Panc1 (cell line): ENCODE measurements at regions not wholly inside any gene's neighbourhood (a gene's known extent, or its start where the extent isn't known, plus 50 kb on each side); places are given as distances from the start of the nearest gene placed in this dataset.

ENCODE experiments used
- ATAC-seq: fragments of 200-7000 bp; cut with Tn5 transposase; 2 replicates; pipeline ENCODE4 v1.9.1; 2020; ENCODE audit warnings: mild to moderate bottlenecking, moderate library complexity
- BruUV-seq: library from RNA; stranded (reverse); fragments of 400-500 nt; replicated peaks from 2 replicates; lab custom pipeline; 2021; lab: Mats Ljungman, UMichigan
- CTCF ChIA-PET: fragments of 300-600 bp; sonication (Branson Sonifier 250); formaldehyde crosslinking; loops from one replicate; lab custom pipeline; 2022; ENCODE audit warnings: antibody characterized with exemption; lab: Charles Lee
- POLR2A ChIA-PET: fragments of 300-600 bp; sonication (Branson Sonifier 250); formaldehyde crosslinking; loops from one replicate; lab custom pipeline; 2022; ENCODE audit warnings: antibody characterized with exemption; lab: Charles Lee
- DNase-seq: peaks from one replicate; pipeline ENCODE4 v3.0.0-alpha.2; 2010; ENCODE audit warnings: low read depth, low spot score
- H3K27ac ChIP-seq: 2 replicates; pipeline ENCODE4 v1.5.1; 2011; ENCODE audit warnings: mild to moderate bottlenecking, low read length, inconsistent platforms
- H3K27me3 ChIP-seq: fragments of 200-500 bp; sonication (Bioruptor generic); 2 replicates; pipeline ENCODE4 v1.6.0; 2014; ENCODE audit warnings: low read length, inconsistent platforms; ENCODE audit not compliant: control insufficient read depth, insufficient read depth
- H3K36me3 ChIP-seq: fragments of 200-500 bp; sonication (Bioruptor generic); 2 replicates; pipeline ENCODE4 v1.5.1; 2014; ENCODE audit warnings: inconsistent platforms, mild to moderate bottlenecking, low read length, moderate library complexity; ENCODE audit not compliant: control insufficient read depth, insufficient read depth
- H3K4me1 ChIP-seq: 2 replicates; pipeline ENCODE4 v1.5.1; 2011; ENCODE audit warnings: inconsistent platforms, mild to moderate bottlenecking, low read length, moderate library complexity; ENCODE audit not compliant: control insufficient read depth, insufficient read depth
- H3K4me3 ChIP-seq, 2 experiments: 2 replicates each; pipeline ENCODE4 v1.5.1; 2011 to 2012; ENCODE audit warnings: low read depth in 2 of 2, low read length in 2 of 2, mild to moderate bottlenecking in 2 of 2, inconsistent platforms in 1 of 2, moderate library complexity in 1 of 2
- H3K9me3 ChIP-seq: fragments of 200-500 bp; sonication (Bioruptor generic); 2 replicates; pipeline ENCODE4 v1.5.1; 2014; ENCODE audit warnings: low read depth, mild to moderate bottlenecking, inconsistent platforms, low read length, moderate library complexity; ENCODE audit not compliant: control insufficient read depth, insufficient read depth
- POLR2AphosphoS5 ChIP-seq: IDR thresholded peaks from 2 replicates; pipeline ENCODE4 v1.6.1; 2012; ENCODE audit warnings: mild to moderate bottlenecking, low read depth, low read length, moderate library complexity
- SIN3A ChIP-seq: IDR thresholded peaks from 2 replicates; pipeline ENCODE4 v1.6.1; 2012; ENCODE audit warnings: low read depth, mild to moderate bottlenecking, low read length, moderate library complexity, borderline replicate concordance; ENCODE audit not compliant: insufficient read depth
- TCF7L2 ChIP-seq: IDR thresholded peaks from 2 replicates; pipeline ENCODE4 v1.6.1; 2011; ENCODE audit warnings: mild to moderate bottlenecking, low read depth, low read length, inconsistent platforms
- in situ Hi-C: cut with HindIII; loops from 2 replicates; pipeline ENCODE4 v1.10.0; 2016; ENCODE audit warnings: low sequenced_read_pairs, low pct_unique_long_range_greater_than_20kb
- intact Hi-C: fragments of 100-400 bp; cut with micrococcal nuclease; formaldehyde crosslinking; loops from one replicate; pipeline ENCODE4 v1.10.0; 2022; ENCODE audit not compliant: unreplicated experiment
- TF ChIP-seq, protein P1 (sequence below): fragments of 450-650 bp; IDR thresholded peaks from 2 replicates; pipeline ENCODE4 v1.5.1; 2017; ENCODE audit warnings: mild to moderate bottlenecking
- TF ChIP-seq, protein P2 (sequence below), 2 experiments: IDR thresholded peaks; 2 replicates each; pipeline ENCODE4 v1.6.1; 2011 to 2012; ENCODE audit warnings: low read depth in 2 of 2, control low read depth in 1 of 2, low read length in 1 of 2, mild to moderate bottlenecking in 1 of 2, moderate library complexity in 1 of 2; ENCODE audit not compliant: insufficient read depth in 1 of 2

DNA sequence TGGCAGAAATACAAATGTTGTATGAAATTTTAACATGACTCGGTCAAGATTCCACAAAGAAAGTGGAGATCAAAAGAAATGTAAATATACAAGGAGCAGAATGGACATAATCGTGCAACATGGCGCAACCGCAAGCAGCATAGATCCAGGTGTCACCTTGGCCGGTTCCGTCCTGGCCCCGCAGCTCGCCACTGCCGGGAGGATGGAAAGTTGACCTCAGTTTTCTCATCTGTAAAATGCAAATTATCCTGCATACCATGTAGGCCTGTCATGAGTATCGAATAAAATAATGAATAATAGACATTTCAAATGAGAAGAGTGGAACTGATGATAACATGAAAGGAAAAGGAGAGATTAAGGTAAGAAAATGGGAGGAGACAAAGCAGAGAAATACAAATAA lies 427.3 kb upstream of the SMIM21 start:
- POLR2A ChIA-PET, result no interaction called here
- intact Hi-C loops, result no loop called here

DNA sequence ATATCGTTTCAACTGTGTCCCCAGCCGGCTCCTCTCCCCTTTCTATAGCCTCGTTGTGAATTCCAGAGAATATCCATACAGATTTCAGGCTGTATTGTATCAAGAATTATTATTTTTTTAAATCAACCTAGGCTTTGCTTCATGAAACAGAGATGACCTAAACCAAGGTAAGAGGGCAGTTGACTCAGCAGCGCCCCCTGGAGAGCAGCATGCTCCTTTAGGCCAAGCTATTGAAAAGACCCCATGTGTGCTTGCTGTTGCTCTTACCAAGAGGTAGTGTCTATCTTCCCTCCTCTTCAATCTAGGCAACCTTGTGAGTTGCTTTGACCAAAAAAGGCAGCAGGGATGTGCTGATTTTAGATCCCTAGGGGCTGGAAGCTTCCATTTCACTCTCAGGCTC lies 426.7 kb upstream of the SMIM21 start:
- BruUV-seq, result no TSS peak
- Histone ChIP-seq H3K9me3 (no peaks in the 10 kb centered on the region), H3K4me3 (no peak overlapping the region), H3K27me3 (no peaks in the 10 kb centered on the region), H3K27ac (no peak overlapping the region), H3K36me3 (no peaks in the 10 kb centered on the region), H3K4me1 (no peaks in the 10 kb centered on the region)
- no peak for ATAC-seq
- TF ChIP-seq POLR2AphosphoS5 (no peak), SIN3A (no peak)
- TF ChIP-seq, protein P1, sequence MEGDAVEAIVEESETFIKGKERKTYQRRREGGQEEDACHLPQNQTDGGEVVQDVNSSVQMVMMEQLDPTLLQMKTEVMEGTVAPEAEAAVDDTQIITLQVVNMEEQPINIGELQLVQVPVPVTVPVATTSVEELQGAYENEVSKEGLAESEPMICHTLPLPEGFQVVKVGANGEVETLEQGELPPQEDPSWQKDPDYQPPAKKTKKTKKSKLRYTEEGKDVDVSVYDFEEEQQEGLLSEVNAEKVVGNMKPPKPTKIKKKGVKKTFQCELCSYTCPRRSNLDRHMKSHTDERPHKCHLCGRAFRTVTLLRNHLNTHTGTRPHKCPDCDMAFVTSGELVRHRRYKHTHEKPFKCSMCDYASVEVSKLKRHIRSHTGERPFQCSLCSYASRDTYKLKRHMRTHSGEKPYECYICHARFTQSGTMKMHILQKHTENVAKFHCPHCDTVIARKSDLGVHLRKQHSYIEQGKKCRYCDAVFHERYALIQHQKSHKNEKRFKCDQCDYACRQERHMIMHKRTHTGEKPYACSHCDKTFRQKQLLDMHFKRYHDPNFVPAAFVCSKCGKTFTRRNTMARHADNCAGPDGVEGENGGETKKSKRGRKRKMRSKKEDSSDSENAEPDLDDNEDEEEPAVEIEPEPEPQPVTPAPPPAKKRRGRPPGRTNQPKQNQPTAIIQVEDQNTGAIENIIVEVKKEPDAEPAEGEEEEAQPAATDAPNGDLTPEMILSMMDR, result peak; percentile 77
- intact Hi-C loops, result no loop called here
- ChIA-PET CTCF (interaction anchor here (0.7 kb wide), 1 partner anchor 679 kb away, joined by 3 read pairs; no protein-coding TSS in a partner anchor), POLR2A (no interaction called here)
- in situ Hi-C loops, result no loop called here
- DNase-seq, result no peak

More for the DNA sequence above, 427.3 kb upstream of the SMIM21 start:
- no TSS peak for BruUV-seq
- Histone ChIP-seq H3K9me3 (no peaks in the 10 kb centered on the region), H3K27me3 (no peaks in the 10 kb centered on the region), H3K27ac (no peak overlapping the region), H3K36me3 (no peaks in the 10 kb centered on the region), H3K4me3 (no peak overlapping the region), H3K4me1 (no peaks in the 10 kb centered on the region)
- no peak for ATAC-seq
- TF ChIP-seq, protein P2, sequence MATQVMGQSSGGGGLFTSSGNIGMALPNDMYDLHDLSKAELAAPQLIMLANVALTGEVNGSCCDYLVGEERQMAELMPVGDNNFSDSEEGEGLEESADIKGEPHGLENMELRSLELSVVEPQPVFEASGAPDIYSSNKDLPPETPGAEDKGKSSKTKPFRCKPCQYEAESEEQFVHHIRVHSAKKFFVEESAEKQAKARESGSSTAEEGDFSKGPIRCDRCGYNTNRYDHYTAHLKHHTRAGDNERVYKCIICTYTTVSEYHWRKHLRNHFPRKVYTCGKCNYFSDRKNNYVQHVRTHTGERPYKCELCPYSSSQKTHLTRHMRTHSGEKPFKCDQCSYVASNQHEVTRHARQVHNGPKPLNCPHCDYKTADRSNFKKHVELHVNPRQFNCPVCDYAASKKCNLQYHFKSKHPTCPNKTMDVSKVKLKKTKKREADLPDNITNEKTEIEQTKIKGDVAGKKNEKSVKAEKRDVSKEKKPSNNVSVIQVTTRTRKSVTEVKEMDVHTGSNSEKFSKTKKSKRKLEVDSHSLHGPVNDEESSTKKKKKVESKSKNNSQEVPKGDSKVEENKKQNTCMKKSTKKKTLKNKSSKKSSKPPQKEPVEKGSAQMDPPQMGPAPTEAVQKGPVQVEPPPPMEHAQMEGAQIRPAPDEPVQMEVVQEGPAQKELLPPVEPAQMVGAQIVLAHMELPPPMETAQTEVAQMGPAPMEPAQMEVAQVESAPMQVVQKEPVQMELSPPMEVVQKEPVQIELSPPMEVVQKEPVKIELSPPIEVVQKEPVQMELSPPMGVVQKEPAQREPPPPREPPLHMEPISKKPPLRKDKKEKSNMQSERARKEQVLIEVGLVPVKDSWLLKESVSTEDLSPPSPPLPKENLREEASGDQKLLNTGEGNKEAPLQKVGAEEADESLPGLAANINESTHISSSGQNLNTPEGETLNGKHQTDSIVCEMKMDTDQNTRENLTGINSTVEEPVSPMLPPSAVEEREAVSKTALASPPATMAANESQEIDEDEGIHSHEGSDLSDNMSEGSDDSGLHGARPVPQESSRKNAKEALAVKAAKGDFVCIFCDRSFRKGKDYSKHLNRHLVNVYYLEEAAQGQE (IDR thresholded peaks at IDR 0.05; ENCODE audit: insufficient read depth in 1 of 2, low read depth in 2 of 2, low read length in 1 of 2), result no peak
- TF ChIP-seq SIN3A (no peak), POLR2AphosphoS5 (no peak), TCF7L2 (no peak)
- TF ChIP-seq, protein P1, result no peak
- in situ Hi-C loops, result no loop called here
- no peak for DNase-seq
- CTCF ChIA-PET, result interaction anchor here (0.7 kb wide), 1 partner anchor 680 kb away, joined by 3 read pairs; no protein-coding TSS in a partner anchor
